ENCODE measurements at regions not wholly inside any gene's neighbourhood (a gene's known extent, or its start where the extent isn't known, plus 50 kb on each side); places are given as distances from the start of the nearest gene placed in this dataset.

- H3K27ac ChIP-seq = no peak overlapping the region
- H3K27me3 ChIP-seq (replicated peaks) = no peaks in the 10 kb centered on the region
- no peak for TF ChIP-seq CTCF (IDR thresholded peaks at IDR 0.05; ENCODE audit: low read depth, low read length, missing control alignments)
- in situ Hi-C loops (cut with HindIII; ENCODE audit: low pct_ligation_motif_present, low sequenced_read_pairs) = no loop called here
- H3K36me3 ChIP-seq (replicated peaks) = no peaks in the 10 kb centered on the region
- DNase-seq = no peak
- H3K4me3 ChIP-seq (ENCODE audit: low read depth, low read length) = no peak overlapping the region
Observed at GRCh38 chr4:114184901-114185300, 205.5 kb upstream of the ARSJ start.

- no peak for DNase-seq
- in situ Hi-C loops (cut with HindIII; ENCODE audit: low pct_ligation_motif_present, low sequenced_read_pairs) = no loop called here
- H3K27ac ChIP-seq = no peak overlapping the region
- no peaks in the 10 kb centered on the region for H3K27me3 ChIP-seq (replicated peaks)
- H3K36me3 ChIP-seq (replicated peaks) = no peaks in the 10 kb centered on the region
- no peak overlapping the region for H3K4me3 ChIP-seq (ENCODE audit: low read depth, low read length)
- no peak for TF ChIP-seq CTCF (IDR thresholded peaks at IDR 0.05; ENCODE audit: low read depth, low read length, missing control alignments)
Observed at GRCh38 chr4:114187592-114187991, 208.1 kb upstream of the ARSJ start.

- no peak for TF ChIP-seq CTCF (IDR thresholded peaks at IDR 0.05; ENCODE audit: low read depth, low read length, missing control alignments)
- Histone ChIP-seq H3K4me3 (ENCODE audit: low read depth, low read length) (no peak overlapping the region), H3K27me3 (replicated peaks) (no peaks in the 10 kb centered on the region), H3K36me3 (replicated peaks) (no peaks in the 10 kb centered on the region), H3K27ac (no peak overlapping the region)
- DNase-seq = no peak
- in situ Hi-C loops (cut with HindIII; ENCODE audit: low pct_ligation_motif_present, low sequenced_read_pairs) = no loop called here
Observed at GRCh38 chr4:114191496-114191895, 212.0 kb upstream of the ARSJ start.

- Histone ChIP-seq H3K36me3 (replicated peaks) (no peaks in the 10 kb centered on the region), H3K27ac (no peak overlapping the region), H3K27me3 (replicated peaks) (no peaks in the 10 kb centered on the region), H3K4me3 (ENCODE audit: low read depth, low read length) (no peak overlapping the region)
- in situ Hi-C loops (cut with HindIII; ENCODE audit: low pct_ligation_motif_present, low sequenced_read_pairs) = no loop called here
- no peak for TF ChIP-seq CTCF (IDR thresholded peaks at IDR 0.05; ENCODE audit: low read depth, low read length, missing control alignments)
- no peak for DNase-seq
Observed at GRCh38 chr4:114192854-114193253, 213.4 kb upstream of the ARSJ start.

GRCh38 chr4:114193624-114194399, 214.4 kb upstream of the ARSJ start:
- Histone ChIP-seq H3K36me3 (replicated peaks) (no peaks in the 10 kb centered on the region), H3K27ac (no peak overlapping the region), H3K4me3 (ENCODE audit: low read depth, low read length) (no peak overlapping the region), H3K27me3 (replicated peaks) (no peaks in the 10 kb centered on the region)
- DNase-seq = no peak
- TF ChIP-seq CTCF (IDR thresholded peaks at IDR 0.05; ENCODE audit: low read depth, low read length, missing control alignments) = no peak
- in situ Hi-C loops (cut with HindIII; ENCODE audit: low pct_ligation_motif_present, low sequenced_read_pairs) = no loop called here

- no peak overlapping the region for H3K4me3 ChIP-seq (ENCODE audit: low read depth, low read length)
- in situ Hi-C loops (cut with HindIII; ENCODE audit: low pct_ligation_motif_present, low sequenced_read_pairs) = no loop called here
- no peak overlapping the region for H3K27ac ChIP-seq
- no peaks in the 10 kb centered on the region for H3K36me3 ChIP-seq (replicated peaks)
- DNase-seq = no peak
- TF ChIP-seq CTCF (IDR thresholded peaks at IDR 0.05; ENCODE audit: low read depth, low read length, missing control alignments) = no peak
- no peaks in the 10 kb centered on the region for H3K27me3 ChIP-seq (replicated peaks)
Observed at GRCh38 chr4:114196606-114197005, 217.2 kb upstream of the ARSJ start.
